RWPE2 (cell line): ENCODE measurements at regions not wholly inside any gene's neighbourhood (a gene's known extent, or its start where the extent isn't known, plus 50 kb on each side); places are given as distances from the start of the nearest gene placed in this dataset.

Experiments used
- ATAC-seq: fragments of 200-7000 bp; cut with Tn5 transposase; 3 replicates; pipeline ENCODE4 v1.9.1; 2021; ENCODE audit warnings: low read depth
- DNase-seq: peaks from one replicate; pipeline ENCODE4 v3.0.0-alpha.2; 2020; ENCODE audit warnings: low spot score
- H3K27ac ChIP-seq: fragments of 450-650 bp; 2 replicates; pipeline ENCODE4 v1.5.1; 2017; ENCODE audit warnings: mild to moderate bottlenecking; ENCODE audit not compliant: poor library complexity, severe bottlenecking
- H3K27me3 ChIP-seq: fragments of 250-450 bp; sonication (Bioruptor Pico); 2 replicates; pipeline ENCODE4 v1.5.1; 2021; ENCODE audit warnings: mild to moderate bottlenecking, moderate library complexity; ENCODE audit not compliant: insufficient read depth, poor library complexity, severe bottlenecking
- H3K36me3 ChIP-seq: fragments of 250-450 bp; sonication (Bioruptor Pico); 2 replicates; pipeline ENCODE4 v1.5.1; 2020; ENCODE audit warnings: low read depth, mild to moderate bottlenecking, moderate library complexity
- H3K4me1 ChIP-seq: fragments of 250-450 bp; sonication (Bioruptor Pico); 2 replicates; pipeline ENCODE4 v1.5.1; 2021; ENCODE audit warnings: mild to moderate bottlenecking, moderate library complexity; ENCODE audit not compliant: insufficient read depth, poor library complexity, severe bottlenecking
- H3K4me3 ChIP-seq: fragments of 250-450 bp; sonication (Bioruptor Pico); 2 replicates; pipeline ENCODE4 v1.5.1; 2021; ENCODE audit warnings: mild to moderate bottlenecking, moderate library complexity; ENCODE audit not compliant: severe bottlenecking
- H3K9me3 ChIP-seq: fragments of 250-450 bp; sonication (Bioruptor Pico); 2 replicates; pipeline ENCODE4 v1.5.1; 2021; ENCODE audit warnings: mild to moderate bottlenecking, moderate library complexity; ENCODE audit not compliant: severe bottlenecking
- CTCF ChIP-seq: fragments of 450-650 bp; IDR thresholded peaks from one replicate; pipeline ENCODE4 v1.5.1; 2017; ENCODE audit warnings: mild to moderate bottlenecking, moderate library complexity; ENCODE audit not compliant: poor library complexity, severe bottlenecking

- Histone ChIP-seq H3K27me3 (no peaks in the 10 kb centered on the region), H3K9me3 (no peaks in the 10 kb centered on the region), H3K27ac (no peak overlapping the region), H3K4me1 (no peaks in the 10 kb centered on the region), H3K4me3 (no peak overlapping the region), H3K36me3 (no peaks in the 10 kb centered on the region)
- no peak for TF ChIP-seq CTCF
- ATAC-seq, result no peak
- DNase-seq, result no peak
Observed at GRCh38 chr3:117531078-117531767, 821.6 kb downstream of the TUSC7 start.

DNA sequence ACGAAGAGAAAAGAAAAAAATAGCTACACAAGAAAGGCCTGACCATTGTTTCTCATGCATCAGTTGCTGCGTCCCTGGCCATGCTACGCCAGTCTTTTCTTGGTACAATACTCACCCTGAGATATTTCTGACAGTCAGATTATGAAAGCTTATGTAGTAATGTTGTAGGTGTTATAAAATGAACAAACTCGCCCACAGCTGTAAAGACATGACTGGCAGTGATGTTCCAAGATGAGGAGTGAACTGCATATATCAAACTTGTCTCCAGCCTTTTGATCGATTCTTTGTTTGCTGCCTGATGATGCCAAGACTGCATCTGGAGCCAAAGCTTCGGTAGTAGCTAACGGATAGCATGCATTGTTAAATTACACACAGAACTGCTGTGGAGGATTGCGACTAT lies 822.7 kb downstream of the TUSC7 start:
- ATAC-seq, result no peak
- Histone ChIP-seq H3K4me3 (no peak overlapping the region), H3K36me3 (no peaks in the 10 kb centered on the region), H3K4me1 (no peaks in the 10 kb centered on the region), H3K27ac (no peak overlapping the region), H3K27me3 (no peaks in the 10 kb centered on the region), H3K9me3 (no peaks in the 10 kb centered on the region)
- DNase-seq, result no peak
- no peak for TF ChIP-seq CTCF

DNA sequence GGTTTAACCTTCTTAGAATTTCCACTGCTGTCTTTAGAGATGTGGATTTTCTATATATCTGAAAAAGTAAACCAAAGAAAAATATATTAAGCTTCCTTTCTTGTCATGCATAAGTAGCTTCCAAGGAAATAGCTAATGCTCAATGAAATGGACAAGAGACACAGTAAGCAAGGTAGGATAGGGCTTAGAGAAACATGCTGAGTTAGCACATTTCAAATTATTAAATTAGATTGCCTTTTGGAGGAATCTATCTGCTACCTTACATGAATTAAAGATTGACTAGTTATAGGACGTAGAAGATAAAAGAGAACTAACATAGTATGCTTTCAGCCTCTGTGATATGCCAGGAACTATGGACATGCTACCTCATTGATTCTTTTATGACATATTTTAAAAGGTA lies 824.6 kb downstream of the TUSC7 start:
- H3K27me3 ChIP-seq, result no peaks in the 10 kb centered on the region
- ATAC-seq, result no peak
- H3K27ac ChIP-seq, result no peak overlapping the region
- DNase-seq, result no peak
- H3K4me1 ChIP-seq, result peaks cover 12% of the 10 kb centered on the region
- H3K36me3 ChIP-seq, result no peaks in the 10 kb centered on the region
- TF ChIP-seq CTCF, result no peak
- H3K9me3 ChIP-seq, result no peaks in the 10 kb centered on the region
- H3K4me3 ChIP-seq, result no peak overlapping the region

GRCh38 chr3:117536006-117536405 lies 826.4 kb downstream of the TUSC7 start:
- ATAC-seq, result no peak
- Histone ChIP-seq H3K36me3 (no peaks in the 10 kb centered on the region), H3K9me3 (no peaks in the 10 kb centered on the region), H3K4me1 (peaks cover 12% of the 10 kb centered on the region), H3K27ac (no peak overlapping the region), H3K4me3 (no peak overlapping the region), H3K27me3 (no peaks in the 10 kb centered on the region)
- no peak for DNase-seq
- TF ChIP-seq CTCF, result no peak

- Histone ChIP-seq H3K27me3 (no peaks in the 10 kb centered on the region), H3K9me3 (no peaks in the 10 kb centered on the region), H3K36me3 (no peaks in the 10 kb centered on the region), H3K4me3 (no peak overlapping the region), H3K27ac (peak overlapping the region; percentile 21), H3K4me1 (peaks cover 12% of the 10 kb centered on the region)
- no peak for DNase-seq
- TF ChIP-seq CTCF, result no peak
- peak; percentile 85 for ATAC-seq
Observed at GRCh38 chr3:117537949-117538348, 828.4 kb downstream of the TUSC7 start.
